WTC11 (cell line): ENCODE measurements at regions not wholly inside any gene's neighbourhood (a gene's known extent, or its start where the extent isn't known, plus 50 kb on each side); places are given as distances from the start of the nearest gene placed in this dataset.

ENCODE experiments used
- TP53 ChIP-seq: sonication (generic); formaldehyde crosslinking; IDR thresholded peaks from 2 replicates; pipeline ENCODE4 v1.8.1; 2023; ENCODE audit warnings: mild to moderate bottlenecking, missing genetic modification reagents
- ZNF671 ChIP-seq: fragments of 250-450 bp; sonication (Bioruptor Pico); IDR thresholded peaks from 2 replicates; pipeline ENCODE4 v1.8.0; 2021; ENCODE audit warnings: mild to moderate bottlenecking
- TF ChIP-seq, protein P1 (sequence below): fragments of 200-600 bp; IDR thresholded peaks from 2 replicates; pipeline ENCODE4 v1.8.0; 2022; ENCODE audit warnings: antibody characterized with exemption
- TF ChIP-seq, protein P2 (sequence below): sonication (generic); formaldehyde crosslinking; IDR thresholded peaks from 2 replicates; pipeline ENCODE4 v1.8.1; 2022; ENCODE audit warnings: low read depth, missing genetic modification reagents, borderline replicate concordance

DNA sequence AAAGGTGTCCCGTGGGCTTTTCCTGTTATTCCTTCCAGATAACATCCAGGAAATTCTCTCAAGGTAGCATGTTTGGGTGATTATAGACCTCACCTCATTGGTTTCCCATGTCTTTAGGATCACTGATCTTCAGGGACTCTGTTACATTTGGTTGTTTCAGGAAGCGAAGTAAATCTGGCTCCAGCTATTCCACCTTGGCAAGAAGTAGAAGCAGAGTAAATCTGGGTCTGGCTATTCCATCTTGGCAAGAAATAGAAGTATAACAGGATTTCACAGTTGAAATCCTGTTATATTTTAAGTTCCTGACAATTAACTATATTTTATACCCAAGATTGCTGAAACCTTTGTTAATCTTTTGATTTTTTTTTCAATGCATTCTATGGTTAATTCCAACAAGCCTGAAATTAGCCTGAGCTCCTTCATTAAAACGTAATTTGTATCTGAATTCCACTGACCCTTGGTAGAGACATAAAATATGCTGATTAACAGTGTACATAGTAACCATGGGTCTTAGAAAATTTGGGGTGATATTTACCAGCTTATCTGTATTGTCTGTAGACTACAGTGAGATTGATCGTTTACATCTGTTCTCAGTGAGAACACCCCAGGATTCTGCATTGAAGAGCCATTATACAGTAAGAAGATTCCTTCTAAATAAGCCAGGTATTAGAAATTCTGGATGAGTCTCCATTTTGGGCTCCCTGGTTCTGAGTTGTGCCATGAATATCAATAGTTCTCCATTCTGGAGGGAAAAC lies 267.6 kb upstream of the SLITRK6 start:
- TF ChIP-seq, protein P1, sequence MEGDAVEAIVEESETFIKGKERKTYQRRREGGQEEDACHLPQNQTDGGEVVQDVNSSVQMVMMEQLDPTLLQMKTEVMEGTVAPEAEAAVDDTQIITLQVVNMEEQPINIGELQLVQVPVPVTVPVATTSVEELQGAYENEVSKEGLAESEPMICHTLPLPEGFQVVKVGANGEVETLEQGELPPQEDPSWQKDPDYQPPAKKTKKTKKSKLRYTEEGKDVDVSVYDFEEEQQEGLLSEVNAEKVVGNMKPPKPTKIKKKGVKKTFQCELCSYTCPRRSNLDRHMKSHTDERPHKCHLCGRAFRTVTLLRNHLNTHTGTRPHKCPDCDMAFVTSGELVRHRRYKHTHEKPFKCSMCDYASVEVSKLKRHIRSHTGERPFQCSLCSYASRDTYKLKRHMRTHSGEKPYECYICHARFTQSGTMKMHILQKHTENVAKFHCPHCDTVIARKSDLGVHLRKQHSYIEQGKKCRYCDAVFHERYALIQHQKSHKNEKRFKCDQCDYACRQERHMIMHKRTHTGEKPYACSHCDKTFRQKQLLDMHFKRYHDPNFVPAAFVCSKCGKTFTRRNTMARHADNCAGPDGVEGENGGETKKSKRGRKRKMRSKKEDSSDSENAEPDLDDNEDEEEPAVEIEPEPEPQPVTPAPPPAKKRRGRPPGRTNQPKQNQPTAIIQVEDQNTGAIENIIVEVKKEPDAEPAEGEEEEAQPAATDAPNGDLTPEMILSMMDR = no peak
- TF ChIP-seq TP53 (no peak), ZNF671 (CRISPR knock-in tag) (no peak)
- TF ChIP-seq, protein P2, sequence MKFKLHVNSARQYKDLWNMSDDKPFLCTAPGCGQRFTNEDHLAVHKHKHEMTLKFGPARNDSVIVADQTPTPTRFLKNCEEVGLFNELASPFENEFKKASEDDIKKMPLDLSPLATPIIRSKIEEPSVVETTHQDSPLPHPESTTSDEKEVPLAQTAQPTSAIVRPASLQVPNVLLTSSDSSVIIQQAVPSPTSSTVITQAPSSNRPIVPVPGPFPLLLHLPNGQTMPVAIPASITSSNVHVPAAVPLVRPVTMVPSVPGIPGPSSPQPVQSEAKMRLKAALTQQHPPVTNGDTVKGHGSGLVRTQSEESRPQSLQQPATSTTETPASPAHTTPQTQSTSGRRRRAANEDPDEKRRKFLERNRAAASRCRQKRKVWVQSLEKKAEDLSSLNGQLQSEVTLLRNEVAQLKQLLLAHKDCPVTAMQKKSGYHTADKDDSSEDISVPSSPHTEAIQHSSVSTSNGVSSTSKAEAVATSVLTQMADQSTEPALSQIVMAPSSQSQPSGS (CRISPR knock-in tag) = no peak
